ENCODE measurements at regions not wholly inside any gene's neighbourhood (a gene's known extent, or its start where the extent isn't known, plus 50 kb on each side); places are given as distances from the start of the nearest gene placed in this dataset.

- Histone ChIP-seq H2BK15ac (ENCODE audit: low read depth, low read length) (no peak overlapping the region), H3K27me3 (ENCODE audit: control insufficient read depth, insufficient read depth, low read length) (no peaks in the 10 kb centered on the region), H3K36me3 (ENCODE audit: control insufficient read depth, insufficient read depth, low read length) (no peaks in the 10 kb centered on the region), H3K56ac (ENCODE audit: extremely low read depth, insufficient read depth, low read length) (no peak overlapping the region), H2AFZ (replicated peaks; ENCODE audit: low read length, poor library complexity) (no peak overlapping the region), H2AK9ac (replicated peaks; ENCODE audit: low read depth, low read length, poor library complexity) (no peak overlapping the region), H2BK120ac (ENCODE audit: low read depth, low read length) (no peak overlapping the region), H2AK5ac (ENCODE audit: low read depth, low read length) (no peak overlapping the region), H2BK20ac (ENCODE audit: low read depth, low read length) (no peak overlapping the region), H3K9me3 (ENCODE audit: control insufficient read depth, insufficient read depth, low read length) (no peaks in the 10 kb centered on the region), H3K4ac (ENCODE audit: low read depth, low read length) (no peak overlapping the region), H3K79me1 (ENCODE audit: low read depth in 1 of 2, low read length in 2 of 2) (no peaks in the 10 kb centered on the region), H3K9ac (ENCODE audit: low read depth, low read length) (no peak overlapping the region), H3K4me1 (ENCODE audit: control insufficient read depth, insufficient read depth, low read length) (no peaks in the 10 kb centered on the region), H3K27ac (ENCODE audit: insufficient read depth, low read length) (no peak overlapping the region), H3K18ac (ENCODE audit: low read depth, low read length) (no peak overlapping the region), H3K23ac (ENCODE audit: low read depth, low read length) (no peak overlapping the region), H4K20me1 (ENCODE audit: insufficient read depth, low read length) (no peaks in the 10 kb centered on the region), H3K4me3 (ENCODE audit: insufficient read depth, low read depth, low read length) (no peak overlapping the region), H2BK5ac (ENCODE audit: low read depth, low read length, poor library complexity, severe bottlenecking) (no peak overlapping the region), H4K8ac (ENCODE audit: low read depth in 2 of 2, low read length in 2 of 2) (no peak overlapping the region), H4K5ac (ENCODE audit: low read depth, low read length) (no peak overlapping the region), H3K4me2 (ENCODE audit: low read depth, low read length) (no peak overlapping the region), H3K14ac (replicated peaks; ENCODE audit: low read depth, low read length) (no peak overlapping the region), H4K91ac (ENCODE audit: insufficient read depth, low read depth, low read length) (no peak overlapping the region), H3K9me1 (ENCODE audit: insufficient read depth, low read length) (no peaks in the 10 kb centered on the region)
- intact Hi-C loops (cut with micrococcal nuclease) (no loop called here), in situ Hi-C loops (cut with MboI; ENCODE audit: low sequenced_read_pairs) (no loop called here), dilution Hi-C loops (cut with HindIII; ENCODE audit: low sequenced_read_pairs, unreplicated experiment) (no loop called here)
- ChIA-PET CTCF (interaction anchor here (0.5 to 1.0 kb wide), 2 partner anchors 13 to 154 kb away, joined by 4 to 6 read pairs; no protein-coding TSS in a partner anchor), POLR2A (ENCODE audit: unreplicated experiment) (no interaction called here)
- no TSS peak for BruUV-seq (replicated peaks)
- no peak for TF ChIP-seq RAD21 (IDR thresholded peaks at IDR 0.05; ENCODE audit: low read length)
- TF ChIP-seq CTCF (conservative IDR thresholded peaks at IDR 0.05; ENCODE audit: low read depth, low read length): no peak
- no peak for TF ChIP-seq CEBPB (IDR thresholded peaks at IDR 0.05; ENCODE audit: low read depth, low read length)
- TF ChIP-seq RCOR1 (IDR thresholded peaks at IDR 0.05; ENCODE audit: insufficient replicate concordance, low read length): no peak
- no peak for TF ChIP-seq BHLHE40 (IDR thresholded peaks at IDR 0.05; ENCODE audit: low read depth, low read length)
- no peak for TF ChIP-seq NFE2L2 (IDR thresholded peaks at IDR 0.05; ENCODE audit: low read depth, low read length)
- TF ChIP-seq MAZ (IDR thresholded peaks at IDR 0.05; ENCODE audit: borderline replicate concordance, low read depth, low read length): no peak
- TF ChIP-seq FOS (IDR thresholded peaks at IDR 0.05; ENCODE audit: low read depth, low read length): no peak
- TF ChIP-seq MAFK (IDR thresholded peaks at IDR 0.05; ENCODE audit: low read depth, low read length): no peak
- TF ChIP-seq POLR2A (IDR thresholded peaks at IDR 0.05; ENCODE audit: low read depth, low read length): no peak
- no peak for TF ChIP-seq MXI1 (IDR thresholded peaks at IDR 0.05; ENCODE audit: borderline replicate concordance, low read depth, low read length)
- TF ChIP-seq USF2 (IDR thresholded peaks at IDR 0.05; ENCODE audit: low read depth, low read length): no peak
- TF ChIP-seq CHD1 (IDR thresholded peaks at IDR 0.05; ENCODE audit: low read depth, low read length): no peak
- no peak for TF ChIP-seq ELK1 (IDR thresholded peaks at IDR 0.05; ENCODE audit: borderline replicate concordance, low read depth, low read length)
- no peak for TF ChIP-seq SMC3 (IDR thresholded peaks at IDR 0.05; ENCODE audit: low read depth, low read length)
- TF ChIP-seq RFX5 (IDR thresholded peaks at IDR 0.05; ENCODE audit: low read depth, low read length): no peak
- ATAC-seq (ENCODE audit: low read depth) (peak; percentile 21; the same call in 1 of the 2 replicates), DNase-seq (peak; percentile 13)
Measured at GRCh38 chr5:120083851-120084542, 380.1 kb upstream of the PRR16 start.
